Endodermal cell (in vitro differentiated cells): ENCODE measurements at regions not wholly inside any gene's neighbourhood (a gene's known extent, or its start where the extent isn't known, plus 50 kb on each side); places are given as distances from the start of the nearest gene placed in this dataset.
A peak's percentile ranks its signal among the peaks of the same experiment; 100 is the strongest.

Source experiments
- DNase-seq: peaks from one replicate; pipeline ENCODE4 v3.0.0-alpha.2; 2017
- H3K27ac ChIP-seq: 2 replicates; pipeline ENCODE4 v1.5.1; 2013; ENCODE audit warnings: mild to moderate bottlenecking, low read depth, low read length, moderate library complexity
- H3K27me3 ChIP-seq: 2 replicates; pipeline ENCODE4 v1.6.1; 2013; ENCODE audit warnings: mild to moderate bottlenecking, low read length, moderate library complexity; ENCODE audit not compliant: insufficient read depth, control insufficient read depth, poor library complexity, severe bottlenecking
- H3K36me3 ChIP-seq: 2 replicates; pipeline ENCODE4 v1.7.0; 2013; ENCODE audit warnings: mild to moderate bottlenecking, low read length, moderate library complexity; ENCODE audit not compliant: control insufficient read depth, insufficient read depth
- H3K4me1 ChIP-seq: one replicate; pipeline ENCODE4 v1.7.0; 2013; ENCODE audit warnings: low read length; ENCODE audit not compliant: control insufficient read depth, insufficient read depth
- H3K4me3 ChIP-seq: 2 replicates; pipeline ENCODE4 v1.5.1; 2013; ENCODE audit warnings: mild to moderate bottlenecking, low read length, moderate library complexity
- H3K9ac ChIP-seq: 2 replicates; pipeline ENCODE4 v1.6.1; 2013; ENCODE audit warnings: mild to moderate bottlenecking, low read length, moderate library complexity; ENCODE audit not compliant: poor library complexity, severe bottlenecking; ENCODE audit errors: extremely low read depth
- H3K9me3 ChIP-seq: 2 replicates; pipeline ENCODE4 v1.6.1; 2013; ENCODE audit warnings: mild to moderate bottlenecking, low read length, moderate library complexity; ENCODE audit not compliant: control insufficient read depth
- H3K27ac Mint-ChIP-seq: 2 replicates; pipeline ENCODE4 v1.8.0; 2020; ENCODE audit warnings: mixed read lengths
- H3K27me3 Mint-ChIP-seq: 2 replicates; pipeline ENCODE4 v1.8.0; 2021; ENCODE audit warnings: mild to moderate bottlenecking, mixed read lengths; ENCODE audit not compliant: insufficient read depth
- H3K36me3 Mint-ChIP-seq: 2 replicates; pipeline ENCODE4 v1.8.0; 2020; ENCODE audit warnings: low read depth, mixed read lengths
- H3K4me1 Mint-ChIP-seq: 2 replicates; pipeline ENCODE4 v1.8.0; 2020; ENCODE audit warnings: mixed read lengths
- H3K4me3 Mint-ChIP-seq: 2 replicates; pipeline ENCODE4 v1.8.0; 2020; ENCODE audit warnings: mild to moderate bottlenecking, moderate library complexity, mixed read lengths
- H3K9me3 Mint-ChIP-seq: 2 replicates; pipeline ENCODE4 v1.8.0; 2020; ENCODE audit warnings: mild to moderate bottlenecking, mixed read lengths
- WGBS, 2 experiments: methylation state at CpG; one replicate each; pipeline versions ENCODE4 v1.1.5 to v1.1.7; 2013; ENCODE audit warnings: missing lambda C conversion rate in 2 of 2, mixed read lengths in 1 of 2; ENCODE audit not compliant: insufficient coverage in 1 of 2, insufficient read length in 1 of 2; 5-methylcytosine and 5-hydroxymethylcytosine counted together
- TF ChIP-seq, protein P1 (sequence below): fragments of 200-600 bp; sonication (generic); conservative IDR thresholded peaks from 2 replicates; pipeline ENCODE4 v1.5.0; 2021; ENCODE audit warnings: antibody characterized with exemption, mild to moderate bottlenecking

DNA sequence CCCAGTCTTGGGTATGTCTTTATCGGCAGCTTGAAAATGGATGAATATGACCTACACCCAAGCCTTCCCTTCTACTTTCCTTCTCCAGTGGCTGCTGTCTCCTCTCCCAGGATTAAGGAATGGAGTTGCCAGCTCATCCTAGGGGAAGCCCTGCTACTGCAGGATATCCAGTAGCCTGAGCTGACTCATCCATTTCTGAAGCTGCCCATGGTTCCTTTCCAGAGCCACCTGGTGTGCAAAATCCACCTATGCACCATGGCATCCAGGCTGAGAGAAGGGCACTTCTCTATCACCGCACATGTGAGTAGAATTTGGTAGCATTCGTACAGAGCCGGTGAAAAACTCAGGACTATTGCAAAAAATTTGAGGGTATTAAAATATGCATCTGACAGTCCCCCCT lies 290.8 kb downstream of the YTHDC2 start:
- peaks cover 7% of the 10 kb centered on the region for H3K4me1 Mint-ChIP-seq
- Histone ChIP-seq H3K36me3 (no peaks in the 10 kb centered on the region), H3K27me3 (no peaks in the 10 kb centered on the region), H3K9me3 (peaks cover 6% of the 10 kb centered on the region), H3K4me3 (no peak overlapping the region), H3K27ac (no peak overlapping the region), H3K9ac (no peak overlapping the region), H3K4me1 (peaks cover 3% of the 10 kb centered on the region)
- peaks cover 8% of the 10 kb centered on the region for H3K27me3 Mint-ChIP-seq
- H3K27ac Mint-ChIP-seq, result no peak overlapping the region
- H3K4me3 Mint-ChIP-seq, result no peak overlapping the region
- TF ChIP-seq, protein P1, sequence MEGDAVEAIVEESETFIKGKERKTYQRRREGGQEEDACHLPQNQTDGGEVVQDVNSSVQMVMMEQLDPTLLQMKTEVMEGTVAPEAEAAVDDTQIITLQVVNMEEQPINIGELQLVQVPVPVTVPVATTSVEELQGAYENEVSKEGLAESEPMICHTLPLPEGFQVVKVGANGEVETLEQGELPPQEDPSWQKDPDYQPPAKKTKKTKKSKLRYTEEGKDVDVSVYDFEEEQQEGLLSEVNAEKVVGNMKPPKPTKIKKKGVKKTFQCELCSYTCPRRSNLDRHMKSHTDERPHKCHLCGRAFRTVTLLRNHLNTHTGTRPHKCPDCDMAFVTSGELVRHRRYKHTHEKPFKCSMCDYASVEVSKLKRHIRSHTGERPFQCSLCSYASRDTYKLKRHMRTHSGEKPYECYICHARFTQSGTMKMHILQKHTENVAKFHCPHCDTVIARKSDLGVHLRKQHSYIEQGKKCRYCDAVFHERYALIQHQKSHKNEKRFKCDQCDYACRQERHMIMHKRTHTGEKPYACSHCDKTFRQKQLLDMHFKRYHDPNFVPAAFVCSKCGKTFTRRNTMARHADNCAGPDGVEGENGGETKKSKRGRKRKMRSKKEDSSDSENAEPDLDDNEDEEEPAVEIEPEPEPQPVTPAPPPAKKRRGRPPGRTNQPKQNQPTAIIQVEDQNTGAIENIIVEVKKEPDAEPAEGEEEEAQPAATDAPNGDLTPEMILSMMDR, result no peak
- peaks cover 6% of the 10 kb centered on the region for H3K9me3 Mint-ChIP-seq
- H3K36me3 Mint-ChIP-seq, result no peaks in the 10 kb centered on the region
- 74 to 100% methylated on average over 1 to 4 of the region's 4 CpGs for WGBS, 2 experiments
- no peak for DNase-seq

DNA sequence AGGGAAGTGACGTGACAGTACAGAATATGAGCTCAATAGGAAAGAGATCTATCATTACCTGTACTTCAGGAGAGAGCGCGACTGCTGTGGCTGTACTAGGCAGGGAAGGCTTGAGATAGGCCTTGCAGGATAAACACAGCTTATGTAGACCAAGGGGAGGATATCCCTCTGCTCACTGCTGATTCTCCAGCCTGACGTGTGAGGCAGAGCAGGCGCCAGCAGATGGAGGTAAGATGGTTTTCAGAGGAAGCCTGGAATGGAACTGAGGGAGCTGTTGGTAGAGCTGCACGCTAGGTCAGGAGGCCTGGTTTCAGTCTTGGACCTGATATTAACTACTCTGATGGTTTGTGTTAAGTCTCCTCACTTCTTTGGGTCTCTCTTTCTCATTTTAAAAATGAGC lies 291.4 kb downstream of the YTHDC2 start:
- Histone ChIP-seq H3K27ac (no peak overlapping the region), H3K9me3 (peaks cover 6% of the 10 kb centered on the region), H3K27me3 (no peaks in the 10 kb centered on the region), H3K36me3 (no peaks in the 10 kb centered on the region), H3K9ac (no peak overlapping the region), H3K4me3 (no peak overlapping the region), H3K4me1 (peaks cover 3% of the 10 kb centered on the region)
- WGBS, 2 experiments, result 87 to 91% methylated on average over 4 to 6 of the region's 6 CpGs
- TF ChIP-seq, protein P1, result peak; percentile 52
- Mint-ChIP-seq H3K27me3 (peaks cover 6% of the 10 kb centered on the region), H3K9me3 (peaks cover 6% of the 10 kb centered on the region), H3K36me3 (no peaks in the 10 kb centered on the region), H3K4me1 (peaks cover 7% of the 10 kb centered on the region), H3K4me3 (no peak overlapping the region), H3K27ac (no peak overlapping the region)
- peak; percentile 64 for DNase-seq

DNA sequence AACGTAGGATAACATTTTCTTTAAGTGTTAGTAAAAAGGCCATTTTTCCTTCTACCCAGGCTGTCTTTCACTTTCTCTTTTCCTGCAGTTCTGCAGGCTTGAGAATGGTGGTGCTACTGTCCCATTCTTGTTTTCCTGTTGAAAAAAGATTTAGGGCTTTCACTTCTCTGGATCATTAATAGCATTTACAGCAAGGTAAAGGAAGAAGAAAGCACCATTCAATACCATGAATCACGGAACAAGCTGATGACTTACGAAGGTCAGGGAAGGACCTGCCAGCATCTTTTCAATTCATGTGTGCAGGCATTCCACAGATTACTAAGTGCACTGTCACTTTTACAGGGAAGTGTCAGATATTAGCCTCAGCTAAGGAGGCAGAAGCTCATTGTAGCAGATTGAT lies 292.8 kb downstream of the YTHDC2 start:
- Mint-ChIP-seq H3K9me3 (peaks cover 6% of the 10 kb centered on the region), H3K4me1 (peaks cover 7% of the 10 kb centered on the region), H3K4me3 (no peak overlapping the region), H3K27me3 (peaks cover 6% of the 10 kb centered on the region), H3K36me3 (no peaks in the 10 kb centered on the region), H3K27ac (no peak overlapping the region)
- WGBS, 2 experiments, result 38 to 43% methylated on average over 3 of the region's 3 CpGs
- Histone ChIP-seq H3K9ac (no peak overlapping the region), H3K9me3 (peaks cover 6% of the 10 kb centered on the region), H3K36me3 (no peaks in the 10 kb centered on the region), H3K27ac (no peak overlapping the region), H3K4me1 (peaks cover 3% of the 10 kb centered on the region), H3K4me3 (no peak overlapping the region), H3K27me3 (no peaks in the 10 kb centered on the region)
- peak; percentile 51 for DNase-seq
- TF ChIP-seq, protein P1, result peak; percentile 82
